ENCODE measurements at regions not wholly inside any gene's neighbourhood (a gene's known extent, or its start where the extent isn't known, plus 50 kb on each side); places are given as distances from the start of the nearest gene placed in this dataset.

DNA sequence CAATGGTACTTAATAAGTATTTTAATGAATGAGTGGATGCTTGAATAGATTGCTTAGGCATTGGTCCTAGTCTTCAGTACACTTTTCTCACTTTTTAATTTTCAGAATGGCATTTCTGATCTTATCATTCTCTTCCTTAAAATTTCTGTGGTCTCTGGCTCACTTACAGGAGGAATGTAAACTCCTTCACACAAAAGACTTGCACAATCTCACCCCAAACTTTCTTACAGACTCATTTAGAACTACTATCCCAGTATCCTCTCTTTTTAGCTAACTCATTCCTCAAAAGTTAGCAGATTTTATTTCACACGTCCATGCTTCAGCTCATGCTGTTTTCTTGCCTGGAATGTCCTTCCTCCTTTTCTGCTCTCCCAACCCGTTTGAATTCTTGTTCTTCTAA lies 350.1 kb downstream of the GRXCR1 start:
- no TSS peak for BruUV-seq (replicated peaks)
- intact Hi-C loops (cut with micrococcal nuclease), result no loop called here
- CTCF ChIA-PET, result no interaction called here
- H3K27ac Mint-ChIP-seq (ENCODE audit: low read depth, unreplicated experiment), result peak overlapping the region; percentile 5
- H3K27me3 Mint-ChIP-seq (ENCODE audit: insufficient read depth, unreplicated experiment), result no peaks in the 10 kb centered on the region
- no peak overlapping the region for H3K4me3 Mint-ChIP-seq (ENCODE audit: unreplicated experiment)
- POLR2A ChIA-PET, result interaction anchor here (0.7 to 0.9 kb wide), 2 partner anchors 17 to 223 kb away, joined by 3 read pairs; no protein-coding TSS in a partner anchor
- no peak for TF ChIP-seq CTCF (IDR thresholded peaks at IDR 0.05; ENCODE audit: unreplicated experiment)
- H3K4me1 Mint-ChIP-seq (ENCODE audit: insufficient read depth, unreplicated experiment), result peaks cover 9% of the 10 kb centered on the region
- no peaks in the 10 kb centered on the region for H3K36me3 Mint-ChIP-seq (ENCODE audit: insufficient read depth, unreplicated experiment)
- DNase-seq (ENCODE audit: unreplicated experiment), result peak; percentile 22
- H3K9me3 Mint-ChIP-seq (ENCODE audit: unreplicated experiment), result peaks cover 6% of the 10 kb centered on the region

DNA sequence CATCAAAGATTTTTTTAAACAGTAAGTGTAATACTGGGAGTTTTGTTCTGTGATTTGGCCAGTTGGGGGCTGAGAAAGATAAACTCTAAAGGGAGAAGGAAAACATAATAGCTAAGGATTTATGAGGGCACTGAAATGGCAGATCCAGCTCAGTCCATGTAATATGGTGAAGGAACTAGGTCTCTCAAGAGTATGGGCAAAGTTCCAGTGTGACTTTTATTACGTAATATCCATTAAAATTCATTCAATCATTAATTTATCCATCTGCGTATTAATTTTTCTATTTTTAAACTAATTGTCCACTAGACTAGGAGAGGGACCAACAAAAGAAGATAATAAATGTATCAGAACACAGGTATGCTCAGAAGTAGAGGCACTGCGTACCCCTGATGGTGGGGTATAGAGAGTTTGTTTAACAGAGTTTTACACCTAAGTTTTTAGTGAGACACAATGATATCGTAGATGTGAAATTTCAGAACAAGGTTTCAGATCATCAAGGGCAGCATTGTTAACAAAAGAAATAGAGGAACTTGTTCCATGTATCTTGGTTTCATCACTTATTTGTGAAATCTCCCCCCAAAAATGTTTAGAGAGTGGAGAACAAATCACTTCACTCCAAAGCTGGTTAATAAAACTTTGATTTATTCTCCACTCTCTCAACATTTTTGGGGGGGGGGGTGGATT lies 351.1 kb downstream of the GRXCR1 start:
- DNase-seq (ENCODE audit: unreplicated experiment), result no peak
- no peak for TF ChIP-seq CTCF (IDR thresholded peaks at IDR 0.05; ENCODE audit: unreplicated experiment)
- H3K4me1 Mint-ChIP-seq (ENCODE audit: insufficient read depth, unreplicated experiment), result peaks cover 9% of the 10 kb centered on the region
- ChIA-PET POLR2A (interaction anchor here (0.7 kb wide), 1 partner anchor 242 kb away, joined by 3 read pairs; no protein-coding TSS in a partner anchor), CTCF (interaction anchor here (0.7 kb wide), 2 partner anchors 100 to 238 kb away, joined by 3 to 5 read pairs; no protein-coding TSS in a partner anchor)
- no peaks in the 10 kb centered on the region for H3K27me3 Mint-ChIP-seq (ENCODE audit: insufficient read depth, unreplicated experiment)
- no peak overlapping the region for H3K4me3 Mint-ChIP-seq (ENCODE audit: unreplicated experiment)
- no peak overlapping the region for H3K27ac Mint-ChIP-seq (ENCODE audit: low read depth, unreplicated experiment)
- no peaks in the 10 kb centered on the region for H3K36me3 Mint-ChIP-seq (ENCODE audit: insufficient read depth, unreplicated experiment)
- BruUV-seq (replicated peaks), result no TSS peak
- intact Hi-C loops (cut with micrococcal nuclease), result no loop called here
- peaks cover 6% of the 10 kb centered on the region for H3K9me3 Mint-ChIP-seq (ENCODE audit: unreplicated experiment)

DNA sequence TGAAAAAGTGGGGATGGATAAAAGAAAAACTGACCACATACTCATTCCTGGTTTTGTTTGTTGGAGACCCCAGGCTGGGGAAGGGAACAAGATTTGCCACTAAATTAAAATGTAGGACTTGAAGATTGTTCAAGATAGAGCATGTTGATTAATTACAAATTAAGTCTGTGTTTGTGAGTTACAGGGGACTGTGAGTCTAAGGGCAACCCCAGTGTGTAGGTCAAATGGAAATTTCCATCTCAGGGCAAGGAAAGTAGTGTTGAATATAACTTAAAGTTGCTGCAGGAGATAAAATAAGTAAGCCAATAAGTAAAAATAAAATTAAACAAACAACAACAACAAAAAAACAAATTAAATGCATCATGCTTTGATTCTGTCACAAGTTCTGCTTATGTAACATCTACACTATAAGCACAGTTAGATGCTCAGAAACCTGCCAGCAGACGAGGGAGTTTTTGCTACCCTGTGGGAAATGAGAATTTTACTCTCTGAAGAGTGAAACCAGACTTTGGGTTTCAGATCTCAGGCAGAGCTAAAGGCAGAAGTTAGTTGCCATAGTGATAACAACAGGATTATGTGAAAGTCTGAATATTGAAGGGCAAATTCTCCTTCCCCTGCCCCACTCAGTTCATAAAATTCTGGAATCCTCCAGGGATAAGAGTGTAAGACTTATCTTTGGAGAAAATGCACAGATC lies 352.3 kb downstream of the GRXCR1 start:
- no peak overlapping the region for H3K4me3 Mint-ChIP-seq (ENCODE audit: unreplicated experiment)
- DNase-seq (ENCODE audit: unreplicated experiment), result no peak
- no peaks in the 10 kb centered on the region for H3K36me3 Mint-ChIP-seq (ENCODE audit: insufficient read depth, unreplicated experiment)
- ChIA-PET CTCF (interaction anchor here (0.7 kb wide), 2 partner anchors 529 to 1323 kb away, joined by 4 to 5 read pairs; no protein-coding TSS in a partner anchor), POLR2A (interaction anchor here (0.6 to 0.9 kb wide), 2 partner anchors 9 to 80 kb away, joined by 3 read pairs; no protein-coding TSS in a partner anchor)
- intact Hi-C loops (cut with micrococcal nuclease), result no loop called here
- no TSS peak for BruUV-seq (replicated peaks)
- TF ChIP-seq CTCF (IDR thresholded peaks at IDR 0.05; ENCODE audit: unreplicated experiment), result no peak
- H3K27ac Mint-ChIP-seq (ENCODE audit: low read depth, unreplicated experiment), result no peak overlapping the region
- H3K4me1 Mint-ChIP-seq (ENCODE audit: insufficient read depth, unreplicated experiment), result peaks cover 9% of the 10 kb centered on the region
- no peaks in the 10 kb centered on the region for H3K27me3 Mint-ChIP-seq (ENCODE audit: insufficient read depth, unreplicated experiment)
- no peaks in the 10 kb centered on the region for H3K9me3 Mint-ChIP-seq (ENCODE audit: unreplicated experiment)

GRCh38 chr4:43251841-43252240 lies 359.3 kb downstream of the GRXCR1 start:
- no peak overlapping the region for H3K4me3 Mint-ChIP-seq (ENCODE audit: unreplicated experiment)
- H3K27me3 Mint-ChIP-seq (ENCODE audit: insufficient read depth, unreplicated experiment), result no peaks in the 10 kb centered on the region
- no peaks in the 10 kb centered on the region for H3K9me3 Mint-ChIP-seq (ENCODE audit: unreplicated experiment)
- no peaks in the 10 kb centered on the region for H3K36me3 Mint-ChIP-seq (ENCODE audit: insufficient read depth, unreplicated experiment)
- no peak overlapping the region for H3K27ac Mint-ChIP-seq (ENCODE audit: low read depth, unreplicated experiment)
- DNase-seq (ENCODE audit: unreplicated experiment), result peak; percentile 30
- peaks cover 6% of the 10 kb centered on the region for H3K4me1 Mint-ChIP-seq (ENCODE audit: insufficient read depth, unreplicated experiment)
- CTCF ChIA-PET, result no interaction called here
- intact Hi-C loops (cut with micrococcal nuclease), result no loop called here
- no peak for TF ChIP-seq CTCF (IDR thresholded peaks at IDR 0.05; ENCODE audit: unreplicated experiment)
- BruUV-seq (replicated peaks), result no TSS peak
- POLR2A ChIA-PET, result no interaction called here
